CD4-positive, alpha-beta T cell treated with Interleukin-10 for 1 hour (primary cell): ENCODE measurements at regions not wholly inside any gene's neighbourhood (a gene's known extent, or its start where the extent isn't known, plus 50 kb on each side); places are given as distances from the start of the nearest gene placed in this dataset.
"Not testable (repeated sequence)": the region's sequence is repeated elsewhere in the genome, so short reads cannot be mapped to it uniquely, and the experiment has no call there.

Source experiments
- DNase-seq: peaks from one replicate; pipeline ENCODE4 v3.0.0-alpha.2; 2020

DNA sequence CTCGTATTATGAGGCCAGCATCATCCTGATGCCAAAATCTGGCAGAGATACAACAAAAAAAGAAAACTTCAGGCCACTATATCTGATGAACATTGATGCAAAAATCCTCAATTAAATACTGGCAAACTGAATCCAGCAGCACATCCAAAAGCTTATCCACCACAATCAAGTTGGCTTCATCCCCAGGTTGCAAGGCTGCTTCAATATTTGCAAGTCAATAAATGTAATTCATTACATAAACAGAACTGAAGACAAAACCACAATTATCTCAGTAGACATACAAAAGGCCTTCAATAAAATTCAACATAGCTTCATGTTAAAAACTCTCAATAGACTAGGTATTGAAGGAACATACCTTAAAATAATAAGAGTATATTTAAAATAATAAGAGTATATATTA is 815.3 kb upstream of the SLITRK1 start:
- DNase-seq: not testable (repeated sequence)

GRCh38 chr13:84686973-84687372 is 804.7 kb upstream of the SLITRK1 start:
- no peak for DNase-seq

DNA sequence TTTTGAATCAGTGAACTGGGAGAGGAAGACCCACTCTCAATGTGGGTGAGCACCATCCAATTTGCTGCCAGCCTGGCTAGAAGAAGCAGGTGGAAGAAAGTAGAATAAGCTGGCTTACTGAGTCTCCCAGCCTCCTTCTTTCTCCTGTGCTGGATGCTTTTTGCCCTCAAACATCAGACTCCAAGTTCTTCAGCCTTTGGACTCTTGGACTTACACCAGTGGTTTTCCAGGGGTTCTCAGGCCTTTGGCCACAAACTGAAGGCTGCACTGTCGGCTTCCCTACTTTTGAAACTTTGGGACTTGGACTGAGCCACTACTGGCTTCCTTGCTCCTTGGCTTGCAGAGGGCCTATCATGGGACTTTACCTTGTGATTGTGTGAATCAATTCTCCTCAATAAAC is 804.2 kb upstream of the SLITRK1 start:
- no peak for DNase-seq

GRCh38 chr13:84684804-84685203 is 802.5 kb upstream of the SLITRK1 start:
- no peak for DNase-seq

- DNase-seq: no peak
These were observed 801.9 kb upstream of the SLITRK1 start for GRCh38 chr13:84684048-84684662.

- no peak for DNase-seq
These were observed 801.2 kb upstream of the SLITRK1 start for GRCh38 chr13:84683448-84683847.

DNA sequence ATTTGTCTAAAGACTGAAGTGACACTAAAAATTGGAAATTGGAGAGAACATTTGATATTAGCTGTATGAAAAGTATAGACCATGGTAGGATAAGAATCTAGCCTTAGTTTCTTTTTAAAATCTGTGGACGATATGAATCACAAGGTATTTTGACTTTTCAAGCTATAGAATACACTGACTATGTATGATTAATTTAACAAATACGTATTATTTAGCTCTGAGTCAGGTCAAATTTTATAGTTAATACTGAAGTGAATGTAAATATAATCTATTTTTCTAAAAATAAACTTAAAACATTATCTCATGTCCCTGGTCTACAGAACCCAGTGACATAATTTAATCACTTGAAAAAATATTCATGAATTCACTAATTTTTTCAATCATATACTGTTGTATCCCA is 795.6 kb upstream of the SLITRK1 start:
- no peak for DNase-seq

- DNase-seq: no peak
These were observed 790.3 kb upstream of the SLITRK1 start for GRCh38 chr13:84672616-84673015.

DNA sequence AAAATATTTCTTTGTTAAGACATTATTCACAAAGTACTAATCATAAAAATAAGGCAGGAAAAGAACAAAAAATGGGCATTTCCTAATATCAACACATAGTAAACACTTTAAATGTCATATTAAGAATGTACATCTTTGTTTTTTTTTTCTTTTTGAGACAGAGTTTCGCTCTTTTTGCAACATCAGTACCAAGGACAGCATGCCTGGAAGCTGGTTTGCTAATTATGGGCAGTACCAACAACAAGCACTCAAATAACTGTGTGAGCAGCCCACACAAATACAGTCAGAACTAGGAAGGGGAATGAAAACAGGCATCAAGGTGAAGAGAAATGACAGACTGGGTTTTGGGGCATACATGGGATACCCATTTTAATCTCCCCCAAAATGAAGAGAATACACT is 788.0 kb upstream of the SLITRK1 start:
- DNase-seq: no peak

DNA sequence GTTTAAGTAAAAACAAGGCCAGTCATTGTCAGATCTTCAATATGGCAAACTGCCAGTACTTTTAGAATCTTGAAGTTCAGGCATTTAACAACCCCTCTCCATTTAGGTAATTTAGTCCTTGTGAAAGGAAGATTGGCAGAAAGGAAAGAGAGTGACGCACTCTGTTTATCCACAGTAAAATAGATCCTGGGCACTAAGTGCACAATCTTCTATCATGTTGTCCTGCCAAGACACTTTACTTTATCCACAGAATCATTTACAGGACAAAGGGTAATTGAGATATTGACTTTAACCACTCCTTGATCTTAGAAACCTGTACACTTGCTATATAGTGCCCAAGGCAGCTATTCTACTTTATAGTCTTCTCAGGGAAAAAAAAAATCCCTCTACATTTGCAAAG is 786.4 kb upstream of the SLITRK1 start:
- no peak for DNase-seq

DNA sequence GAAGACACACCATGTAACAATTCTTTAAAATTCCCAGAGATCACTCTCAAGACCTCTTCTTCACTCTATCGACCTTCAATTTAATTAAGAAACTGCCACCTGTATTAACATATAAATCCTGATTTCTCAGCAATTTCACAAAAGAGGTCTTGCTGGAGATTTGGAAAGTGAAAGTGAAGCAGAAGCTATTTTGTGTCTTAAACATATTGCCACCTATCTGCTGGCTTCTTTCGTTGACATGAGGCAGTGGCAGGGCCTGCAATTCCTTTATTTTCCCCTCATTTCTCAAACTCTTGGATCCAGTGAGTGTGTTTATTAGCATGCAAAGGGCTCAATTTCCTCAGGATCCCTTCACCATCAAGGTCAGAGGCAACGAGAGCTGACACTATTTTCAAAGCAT is 780.2 kb upstream of the SLITRK1 start:
- no peak for DNase-seq

GRCh38 chr13:84661718-84662117 is 779.4 kb upstream of the SLITRK1 start:
- DNase-seq: no peak

- no peak for DNase-seq
These were observed 777.0 kb upstream of the SLITRK1 start for GRCh38 chr13:84659359-84659661.

- no peak for DNase-seq
These were observed 776.5 kb upstream of the SLITRK1 start for GRCh38 chr13:84658491-84659358.

DNA sequence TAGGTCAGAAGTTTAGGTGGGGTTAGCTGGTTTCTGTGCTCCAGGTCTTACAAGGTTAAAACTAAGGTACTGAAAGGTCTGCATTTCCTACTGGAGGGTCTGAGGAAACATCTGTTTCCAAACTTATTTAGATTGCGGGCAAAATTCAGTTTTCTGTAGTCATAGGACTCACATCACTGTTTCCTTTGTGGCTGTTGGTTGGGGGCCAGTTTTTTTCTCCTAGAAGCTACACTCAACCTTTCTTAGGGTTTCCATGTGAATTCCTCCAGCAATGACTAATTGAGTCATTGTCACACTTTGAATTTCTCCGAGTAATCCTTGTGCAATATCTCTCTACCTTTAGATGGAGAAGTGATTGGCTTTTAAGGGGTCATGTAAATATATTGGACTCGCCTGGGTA is 773.4 kb upstream of the SLITRK1 start:
- DNase-seq: no peak

DNA sequence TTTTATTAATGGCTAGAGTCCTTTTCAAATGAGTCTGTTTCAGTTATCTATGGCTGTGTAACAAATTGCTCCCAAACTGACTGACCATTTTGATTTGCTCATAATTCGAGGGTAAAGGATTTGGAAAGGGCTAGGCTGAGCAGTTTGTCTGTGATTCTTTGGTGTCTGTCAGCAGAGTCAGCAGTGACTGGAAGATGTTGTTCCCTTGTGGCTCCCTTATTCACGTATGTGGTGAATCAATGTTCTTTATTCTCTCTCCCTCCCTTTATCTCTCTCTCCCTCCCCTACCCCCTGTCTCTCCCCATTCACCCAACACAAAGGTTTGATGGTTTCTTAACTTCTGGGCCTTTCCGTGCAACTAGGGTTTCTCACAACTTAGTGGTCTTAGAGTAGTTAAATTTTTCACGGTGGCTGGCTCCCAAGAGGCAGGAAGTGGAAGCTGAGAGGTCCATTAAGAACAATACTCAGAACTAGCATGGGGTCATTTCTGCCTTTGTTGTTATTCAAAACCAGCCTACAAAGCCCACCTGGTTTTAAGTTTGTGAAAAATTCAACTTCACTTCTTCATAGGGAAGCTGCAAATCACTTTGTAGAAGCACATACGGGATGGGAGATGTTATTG is 772.5 kb upstream of the SLITRK1 start:
- DNase-seq: no peak

GRCh38 chr13:84653915-84654534 is 771.8 kb upstream of the SLITRK1 start:
- no peak for DNase-seq

DNA sequence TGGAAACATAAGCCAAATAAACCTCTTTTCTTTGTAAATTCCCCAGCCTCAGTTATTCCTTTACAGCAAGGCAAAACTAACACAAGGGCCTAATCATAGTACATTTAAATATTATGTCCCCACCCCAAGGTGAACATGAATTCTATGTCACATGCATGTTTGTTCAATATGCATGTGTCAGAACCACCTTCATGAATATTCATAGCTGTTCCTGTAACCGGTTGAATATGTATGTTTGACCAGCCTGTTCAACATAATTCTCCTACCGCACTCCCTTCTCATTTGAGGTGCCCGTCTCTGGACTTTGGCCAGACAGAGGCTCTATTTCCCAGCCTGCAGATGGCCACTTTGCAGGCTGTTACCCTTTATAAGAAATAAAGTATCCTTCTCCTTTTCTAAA is 769.4 kb upstream of the SLITRK1 start:
- DNase-seq: no peak

- DNase-seq: no peak
These were observed 769.0 kb upstream of the SLITRK1 start for GRCh38 chr13:84651288-84651687.

DNA sequence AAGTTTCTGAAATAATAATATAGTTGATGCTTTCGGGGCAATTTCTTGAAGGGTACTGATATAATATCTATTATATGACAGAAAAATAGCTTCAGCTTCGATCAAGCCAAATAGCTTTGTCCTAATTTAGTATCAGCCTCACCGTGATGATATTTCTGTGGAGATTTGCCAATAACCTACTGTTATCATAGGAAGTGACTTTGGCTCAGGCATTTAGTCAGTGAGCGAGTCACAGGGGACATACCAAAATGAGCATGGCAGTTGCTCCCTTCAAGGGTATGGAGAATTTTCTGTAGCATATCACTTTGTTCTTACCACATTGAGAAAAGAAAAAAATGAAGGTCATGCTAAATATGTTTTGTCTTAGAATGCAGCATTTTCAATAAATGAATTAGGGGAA is 767.6 kb upstream of the SLITRK1 start:
- no peak for DNase-seq

GRCh38 chr13:84648069-84648640 is 765.9 kb upstream of the SLITRK1 start:
- DNase-seq: no peak

GRCh38 chr13:84646957-84647356 is 764.7 kb upstream of the SLITRK1 start:
- no peak for DNase-seq

GRCh38 chr13:84645196-84646012 is 763.1 kb upstream of the SLITRK1 start:
- no peak for DNase-seq
